DND-41 (cell line): ENCODE measurements at regions not wholly inside any gene's neighbourhood (a gene's known extent, or its start where the extent isn't known, plus 50 kb on each side); places are given as distances from the start of the nearest gene placed in this dataset.

Source experiments
- ATAC-seq: fragments of 200-7000 bp; cut with Tn5 transposase; 3 replicates; pipeline ENCODE4 v1.9.1; 2021; ENCODE audit warnings: low read depth; ENCODE audit not compliant: insufficient read depth
- DNase-seq: peaks from one replicate; pipeline ENCODE4 v3.0.0-alpha.2; 2020
- H2AFZ ChIP-seq: 2 replicates; pipeline ENCODE4 v1.6.0; 2012; ENCODE audit warnings: low read depth, low read length
- H3K27ac ChIP-seq: 2 replicates; pipeline ENCODE4 v1.5.1; 2012; ENCODE audit warnings: low read length, inconsistent platforms
- H3K27me3 ChIP-seq: fragments of 200-600 bp; sonication (generic); 2 replicates; pipeline ENCODE4 v1.6.0; 2012; ENCODE audit warnings: low read length, mild to moderate bottlenecking, inconsistent platforms; ENCODE audit not compliant: insufficient read depth, poor library complexity
- H3K36me3 ChIP-seq: 2 replicates; pipeline ENCODE4 v1.5.1; 2012; ENCODE audit warnings: low read length, inconsistent platforms; ENCODE audit not compliant: insufficient read depth
- H3K4me1 ChIP-seq: 2 replicates; pipeline ENCODE4 v1.5.1; 2012; ENCODE audit warnings: mild to moderate bottlenecking, low read length; ENCODE audit not compliant: insufficient read depth
- H3K4me2 ChIP-seq: 2 replicates; pipeline ENCODE4 v1.6.0; 2012; ENCODE audit warnings: mild to moderate bottlenecking, moderate library complexity, low read length, inconsistent platforms; ENCODE audit not compliant: insufficient read depth
- H3K4me3 ChIP-seq, 2 experiments: fragments of 200-600 bp in 1 of 2; shearing (Covaris generic) in 1 of 2; 2 replicates each; pipeline ENCODE4 v1.5.1; 2012 to 2016; ENCODE audit warnings: inconsistent platforms in 2 of 2, low read length in 2 of 2, mild to moderate bottlenecking in 2 of 2, low read depth in 1 of 2, moderate library complexity in 1 of 2
- H3K79me2 ChIP-seq: 2 replicates; pipeline ENCODE4 v1.6.0; 2012; ENCODE audit warnings: low read length, inconsistent platforms; ENCODE audit not compliant: insufficient read depth
- H3K9ac ChIP-seq: 2 replicates; pipeline ENCODE4 v1.6.0; 2012; ENCODE audit warnings: low read depth, mild to moderate bottlenecking, inconsistent platforms, low read length, moderate library complexity
- H3K9me3 ChIP-seq: 2 replicates; pipeline ENCODE4 v1.5.1; 2012; ENCODE audit warnings: low read length, moderate library complexity, mild to moderate bottlenecking, inconsistent platforms; ENCODE audit not compliant: insufficient read depth, severe bottlenecking
- H4K20me1 ChIP-seq: 2 replicates; pipeline ENCODE4 v1.6.0; 2012; ENCODE audit warnings: low read length; ENCODE audit not compliant: insufficient read depth
- CTCF ChIP-seq: IDR thresholded peaks from 2 replicates; pipeline ENCODE4 v1.5.1; 2012; ENCODE audit warnings: borderline replicate concordance, low read length, moderate library complexity, mild to moderate bottlenecking; ENCODE audit not compliant: poor library complexity, severe bottlenecking; ENCODE audit errors: extremely low read depth
- EZH2 ChIP-seq: IDR thresholded peaks from 3 replicates; pipeline ENCODE4 v1.6.1; 2012; ENCODE audit warnings: borderline replicate concordance, low read depth, mild to moderate bottlenecking, moderate library complexity, low read length, inconsistent platforms; ENCODE audit not compliant: severe bottlenecking

GRCh38 chrX:13131396-13132137, 87.1 kb upstream of the FAM9C start:
- TF ChIP-seq CTCF (no peak), EZH2 (no peak)
- Histone ChIP-seq H3K4me2 (no peak overlapping the region), H3K27ac (peak overlapping the region; percentile 50; the same call in 1 of the 2 replicates), H3K79me2 (no peaks in the 10 kb centered on the region), H3K36me3 (no peaks in the 10 kb centered on the region), H2AFZ (no peak overlapping the region), H3K27me3 (no peaks in the 10 kb centered on the region), H3K9ac (no peak overlapping the region), H3K9me3 (no peaks in the 10 kb centered on the region), H4K20me1 (no peaks in the 10 kb centered on the region), H3K4me3 (no peak overlapping the region), H3K4me1 (peaks cover 10% of the 10 kb centered on the region)
- ATAC-seq (peak; percentile 82), DNase-seq (peak; percentile 29)

- no peak overlapping the region for H3K9ac ChIP-seq
- H3K79me2 ChIP-seq: no peaks in the 10 kb centered on the region
- peaks cover 10% of the 10 kb centered on the region for H3K4me1 ChIP-seq
- no peaks in the 10 kb centered on the region for H4K20me1 ChIP-seq
- no peaks in the 10 kb centered on the region for H3K9me3 ChIP-seq
- no peaks in the 10 kb centered on the region for H3K36me3 ChIP-seq
- no peak overlapping the region for H3K4me2 ChIP-seq
- DNase-seq (no peak), ATAC-seq (no peak)
- H3K27me3 ChIP-seq: no peaks in the 10 kb centered on the region
- TF ChIP-seq EZH2: no peak
- TF ChIP-seq CTCF: no peak
- H2AFZ ChIP-seq: no peak overlapping the region
- no peak overlapping the region for H3K4me3 ChIP-seq
- no peak overlapping the region for H3K27ac ChIP-seq
These were observed 86.4 kb upstream of the FAM9C start for GRCh38 chrX:13130816-13131215.

- Histone ChIP-seq H3K36me3 (no peaks in the 10 kb centered on the region), H3K4me1 (peaks cover 34% of the 10 kb centered on the region), H4K20me1 (no peaks in the 10 kb centered on the region), H3K27me3 (no peaks in the 10 kb centered on the region), H3K4me2 (no peak overlapping the region), H3K27ac (no peak overlapping the region), H3K9me3 (no peaks in the 10 kb centered on the region), H3K4me3 (no peak overlapping the region), H3K79me2 (no peaks in the 10 kb centered on the region), H3K9ac (no peak overlapping the region), H2AFZ (no peak overlapping the region)
- TF ChIP-seq CTCF (no peak), EZH2 (no peak)
- ATAC-seq: no peak
- no peak for DNase-seq
These were observed 83.7 kb upstream of the FAM9C start for GRCh38 chrX:13128104-13128503.
